GM12891 (cell line): ENCODE measurements at regions not wholly inside any gene's neighbourhood (a gene's known extent, or its start where the extent isn't known, plus 50 kb on each side); places are given as distances from the start of the nearest gene placed in this dataset.

Experiments
- PAX5 ChIP-seq: IDR thresholded peaks from 2 replicates; pipeline ENCODE4 v1.6.1; 2011; ENCODE audit warnings: low read length, moderate library complexity, mild to moderate bottlenecking; ENCODE audit not compliant: insufficient read depth, severe bottlenecking
- POLR2A ChIP-seq: IDR thresholded peaks from 2 replicates; pipeline ENCODE4 v1.6.1; 2011; ENCODE audit warnings: low read depth, low read length, control low read depth
- POLR2AphosphoS5 ChIP-seq: IDR thresholded peaks from 2 replicates; pipeline ENCODE4 v1.6.1; 2011; ENCODE audit warnings: low read depth, low read length, control low read depth
- TAF1 ChIP-seq: IDR thresholded peaks from 2 replicates; pipeline ENCODE4 v1.6.1; 2011; ENCODE audit warnings: low read depth, low read length, control low read depth

- TF ChIP-seq TAF1 (no peak), POLR2A (no peak), POLR2AphosphoS5 (no peak), PAX5 (no peak)
Measured at GRCh38 chr2:18208956-18209355, 330.5 kb downstream of the KCNS3 start.
